Left cardiac atrium (tissue), 4 donors: ENCODE measurements at regions not wholly inside any gene's neighbourhood (a gene's known extent, or its start where the extent isn't known, plus 50 kb on each side); places are given as distances from the start of the nearest gene placed in this dataset.
"Not testable (repeated sequence)": the region's sequence is repeated elsewhere in the genome, so short reads cannot be mapped to it uniquely, and the experiment has no call there.

Experiments used
- ATAC-seq, 2 donors: fragments of 200-7000 bp; cut with Tn5 transposase; one replicate each; pipeline ENCODE4 v1.9.1; 2020; ENCODE audit warnings: mild to moderate bottlenecking in 2 of 2, moderate library complexity in 2 of 2
- DNase-seq: peaks from one replicate; pipeline ENCODE4 v3.0.0-alpha.2; 2020
- intact Hi-C, 2 donors: fragments of 100-400 bp; cut with DNase I; formaldehyde crosslinking; loops; one replicate each; pipeline versions ENCODE4 v1.14.1 to v1.15.1; 2022 to 2023
- donor health status: DM: no; HTN: yes; CAD: no.
- donor health status: DM: no; HTN: yes; CAD: no; lungs with severe emphysema.
- donor health status: DM: yes; HTN: yes; CAD: no.
- donor health status: Dilated cardiomyopathy.

DNA sequence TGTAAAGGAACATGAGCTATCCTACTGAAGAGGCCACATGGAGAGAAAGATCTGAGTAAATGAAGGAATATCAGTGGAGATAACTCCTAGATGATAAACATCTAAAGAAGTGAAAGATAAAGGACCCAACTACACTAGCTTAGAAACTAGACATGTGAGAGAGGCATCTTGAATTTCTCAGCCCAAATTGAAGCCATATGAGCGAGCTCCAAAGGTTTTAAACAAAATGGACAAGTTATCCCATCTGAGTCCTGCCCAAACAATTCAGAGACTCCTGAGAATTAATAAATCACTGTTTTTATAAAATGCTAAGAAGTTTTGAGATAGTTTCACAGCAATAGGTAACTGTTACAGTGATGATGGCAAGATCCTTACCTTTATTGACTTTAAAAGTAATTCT, 438.9 kb downstream of the NAV3 start:
- intact Hi-C loops, result no loop called here
- DNase-seq (no peak), ATAC-seq (no peak)

- DNase-seq (no peak), ATAC-seq (no peak)
These were observed 440.9 kb downstream of the NAV3 start for GRCh38 chr12:78271546-78271945.

GRCh38 chr12:78275886-78276285, 445.2 kb downstream of the NAV3 start:
- DNase-seq (no peak), ATAC-seq (no peak)
- intact Hi-C loops, result no loop called here

More at GRCh38 chr12:78271546-78271945, 440.9 kb downstream of the NAV3 start:
- intact Hi-C loops, result no loop called here

DNA sequence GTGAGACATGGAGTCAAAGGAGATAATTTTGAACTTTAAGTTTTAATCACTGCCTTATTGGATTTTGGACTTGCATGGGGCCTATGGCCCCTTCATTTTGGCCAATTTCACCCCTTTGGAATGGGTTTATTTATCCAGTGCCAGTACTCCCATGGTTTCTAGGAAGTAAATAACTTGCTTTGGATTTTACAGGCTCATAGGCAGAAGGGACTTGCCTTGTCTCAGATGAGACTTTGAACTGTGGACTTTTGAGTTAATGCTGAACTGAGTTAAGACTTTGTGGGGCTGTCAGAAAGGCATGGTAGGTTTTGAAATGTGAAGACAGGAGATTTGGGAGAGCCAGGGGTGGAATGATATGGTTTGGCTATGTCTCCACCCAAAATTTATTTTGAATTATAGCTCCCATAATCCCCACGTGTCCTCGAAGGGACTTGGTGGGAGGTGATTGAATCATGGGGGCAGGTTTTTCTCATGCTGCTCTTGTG, 448.1 kb downstream of the NAV3 start:
- no peak for ATAC-seq
- intact Hi-C loops, result no loop called here
- no peak for DNase-seq

DNA sequence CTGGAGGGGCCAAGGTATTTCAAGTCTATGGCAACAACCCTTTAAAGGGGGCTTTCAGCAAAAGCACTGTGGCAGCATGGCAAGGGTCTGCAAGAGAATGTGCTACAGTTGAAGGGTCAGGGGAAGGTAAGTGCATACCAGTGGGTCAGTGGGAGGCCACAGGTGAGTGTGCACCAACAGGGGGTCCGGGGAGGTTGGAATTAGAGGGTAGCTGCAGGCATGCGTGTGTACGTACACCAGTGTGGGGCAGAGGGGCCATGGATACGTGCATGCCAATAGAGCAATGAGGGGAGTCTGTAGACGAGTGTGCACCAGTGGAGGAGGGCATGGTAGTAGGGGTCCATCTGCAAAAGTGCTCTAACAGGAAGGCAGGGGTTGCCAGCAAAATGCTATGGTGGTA, 448.9 kb downstream of the NAV3 start:
- intact Hi-C loops, result no loop called here
- DNase-seq (no peak), ATAC-seq (no peak)

GRCh38 chr12:78281102-78281501, 450.4 kb downstream of the NAV3 start:
- DNase-seq, ATAC-seq, intact Hi-C loops: not testable (repeated sequence)

DNA sequence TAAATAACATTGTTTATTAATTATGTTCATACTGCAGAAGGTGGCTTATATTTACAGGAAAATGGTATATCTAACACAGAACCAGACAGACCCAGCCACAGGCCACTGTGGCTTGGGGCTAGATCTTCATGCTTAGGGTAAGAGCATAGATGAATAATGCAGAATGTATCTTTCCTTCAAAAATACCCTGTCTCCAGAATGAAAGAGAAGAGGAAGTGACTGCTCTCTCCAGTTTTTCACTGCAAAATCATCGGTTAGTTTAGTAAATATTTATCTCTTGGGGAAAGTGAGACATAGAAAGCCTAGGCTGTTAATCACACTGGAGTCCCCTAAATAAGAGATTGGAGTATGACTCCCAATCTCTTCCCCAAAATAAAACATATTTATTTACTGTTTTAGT, 453.7 kb downstream of the NAV3 start:
- no peak for DNase-seq

GRCh38 chr12:78290606-78291345, 460.1 kb downstream of the NAV3 start:
- ATAC-seq (no peak), DNase-seq (no peak)
- intact Hi-C loops, result no loop called here

More for the DNA sequence above, 453.7 kb downstream of the NAV3 start:
- no peak for ATAC-seq
- intact Hi-C loops, result no loop called here

DNA sequence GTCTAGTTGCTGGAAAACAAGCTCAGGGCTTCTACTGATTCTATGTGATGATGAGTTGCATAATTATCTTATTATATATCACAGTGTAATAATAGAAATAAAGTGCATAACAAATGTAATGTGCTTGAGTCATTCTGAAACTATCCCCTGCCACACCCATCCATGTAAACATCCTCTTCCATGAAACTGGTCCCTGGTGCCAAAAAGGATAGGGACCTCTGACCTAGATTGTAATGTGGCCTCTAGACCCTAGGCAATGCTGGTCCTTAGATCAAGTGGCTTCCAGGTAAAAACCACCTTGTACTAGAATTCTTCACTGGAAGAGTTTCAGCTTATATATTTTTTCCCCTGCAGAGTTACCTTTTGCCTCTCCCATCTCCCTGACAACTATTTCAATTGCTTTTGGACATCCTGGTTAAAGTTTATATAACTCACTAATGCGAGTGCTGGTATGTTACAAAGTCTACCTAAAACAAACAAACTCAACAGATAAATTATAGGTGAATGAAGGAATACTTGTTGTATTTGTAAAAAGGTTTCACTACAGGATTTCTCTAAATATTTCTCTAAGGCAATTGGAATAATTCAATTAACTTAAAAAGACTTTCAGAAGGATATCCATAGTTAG, 462.5 kb downstream of the NAV3 start:
- DNase-seq (no peak), ATAC-seq (no peak)
- intact Hi-C loops, result no loop called here

- ATAC-seq, DNase-seq, intact Hi-C loops: not testable (repeated sequence)
These were observed 470.6 kb downstream of the NAV3 start for GRCh38 chr12:78301282-78301681.

DNA sequence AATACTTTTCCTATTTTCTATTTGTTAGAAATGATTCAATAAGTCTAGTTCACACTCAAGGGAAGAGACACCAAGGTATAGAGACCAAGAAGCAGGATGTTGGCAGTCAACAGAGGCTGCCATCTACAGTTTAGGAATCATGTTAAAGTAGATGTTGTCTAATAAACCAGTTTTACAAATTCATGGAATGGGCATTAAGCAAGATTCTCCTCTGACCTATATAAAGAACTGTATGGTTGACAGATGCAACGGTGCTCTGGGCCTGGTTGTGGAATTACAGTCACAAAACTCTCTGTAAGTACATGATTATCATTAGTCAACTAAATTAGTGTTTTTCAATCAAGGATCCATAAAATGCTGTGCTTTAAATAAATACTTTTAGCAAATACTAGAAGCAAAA, 475.1 kb downstream of the NAV3 start:
- intact Hi-C loops, result no loop called here
- DNase-seq (no peak), ATAC-seq (no peak)

- intact Hi-C loops, result no loop called here
- ATAC-seq (no peak), DNase-seq (no peak)
These were observed 475.5 kb downstream of the NAV3 start for GRCh38 chr12:78306236-78306635.

DNA sequence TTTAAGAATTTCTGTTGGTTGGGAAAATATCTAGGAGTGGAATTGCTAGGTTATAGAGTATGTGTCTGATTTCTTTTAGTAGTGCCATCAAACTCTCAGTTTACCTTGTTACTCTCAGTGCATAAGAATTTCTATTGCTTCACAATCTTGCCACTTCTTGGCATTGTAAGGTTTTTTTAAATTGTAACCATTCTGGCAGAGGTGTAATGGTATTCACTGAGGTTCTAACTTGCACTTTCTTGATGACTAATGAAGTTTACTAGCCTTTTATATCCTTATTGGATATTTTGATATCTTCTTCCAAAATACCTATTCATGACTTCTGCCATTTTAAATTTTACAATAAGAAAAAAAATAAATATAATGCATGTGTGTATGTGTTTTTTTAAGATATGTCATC, 478.0 kb downstream of the NAV3 start:
- intact Hi-C loops, result no loop called here
- no peak for ATAC-seq
- DNase-seq, result no peak

DNA sequence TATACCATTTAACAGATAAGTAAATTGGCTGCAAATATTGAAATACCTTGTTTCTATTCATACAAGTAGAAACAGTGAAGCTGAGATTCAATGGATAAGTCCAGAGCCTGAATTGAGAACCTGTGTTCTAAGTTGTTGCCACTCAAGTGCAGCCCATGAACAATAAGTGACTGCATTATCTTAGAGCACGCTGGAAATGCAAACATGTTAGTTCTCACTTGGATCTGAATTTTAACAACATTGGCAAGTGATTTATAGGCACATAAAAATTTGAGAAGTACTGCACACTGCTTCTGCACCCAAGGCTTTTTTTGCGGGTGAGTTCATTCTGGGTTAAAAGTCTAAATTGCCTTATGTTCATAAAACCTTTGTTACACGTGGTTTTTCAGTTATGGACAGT, 484.3 kb downstream of the NAV3 start:
- no peak for ATAC-seq
- intact Hi-C loops, result no loop called here
- no peak for DNase-seq

GRCh38 chr12:78316136-78316535, 485.4 kb downstream of the NAV3 start:
- intact Hi-C loops, result no loop called here
- no peak for ATAC-seq
- DNase-seq, result no peak

GRCh38 chr12:78316631-78317468, 486.2 kb downstream of the NAV3 start:
- DNase-seq, result no peak
- ATAC-seq, result no peak
- intact Hi-C loops, result no loop called here

DNA sequence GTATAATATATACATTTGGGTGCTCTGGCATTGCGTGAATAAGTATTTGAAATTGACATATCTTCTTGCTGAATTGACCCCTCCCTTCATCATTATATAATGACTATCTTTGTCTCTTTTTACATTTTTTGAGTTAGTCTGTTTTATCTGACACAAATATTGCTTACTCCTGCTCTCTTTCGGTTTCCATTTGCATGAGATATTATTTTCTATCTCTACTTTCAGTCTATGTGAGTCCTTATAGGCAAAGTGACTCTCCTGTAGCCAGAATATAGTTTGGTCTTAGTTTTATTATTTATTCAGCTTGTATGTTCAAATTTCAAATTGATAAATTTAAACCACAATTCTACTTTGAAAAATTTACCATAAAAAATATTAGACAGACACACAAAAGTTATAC, 491.0 kb downstream of the NAV3 start:
- DNase-seq (no peak), ATAC-seq (no peak)
- intact Hi-C loops, result no loop called here

- DNase-seq (no peak), ATAC-seq (no peak)
- intact Hi-C loops, result no loop called here
These were observed 492.5 kb downstream of the NAV3 start for GRCh38 chr12:78323226-78323625.

DNA sequence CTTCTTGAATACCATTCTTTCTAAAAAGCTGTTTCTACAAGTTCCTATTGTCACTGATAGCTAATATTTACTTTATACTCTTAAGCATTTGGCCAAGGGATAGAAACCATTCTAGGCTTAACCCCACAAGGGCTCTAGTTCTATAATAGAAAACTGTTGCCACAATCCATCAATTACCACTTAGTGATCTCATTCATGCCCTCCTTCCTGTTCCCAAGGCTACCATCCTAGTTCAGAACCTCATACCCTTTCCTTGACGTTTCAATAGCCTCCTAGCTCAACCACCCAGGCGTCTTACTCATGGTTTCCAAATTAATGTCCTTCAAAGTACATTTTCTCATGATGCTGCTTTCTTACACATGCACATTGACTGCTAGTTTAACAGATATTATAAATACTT, 493.5 kb downstream of the NAV3 start:
- DNase-seq (no peak), ATAC-seq (no peak)
- intact Hi-C loops, result no loop called here

GRCh38 chr12:78328524-78328923, 497.8 kb downstream of the NAV3 start:
- no peak for ATAC-seq
- intact Hi-C loops, result no loop called here
- no peak for DNase-seq
